GM12872 (cell line): ENCODE measurements at regions not wholly inside any gene's neighbourhood (a gene's known extent, or its start where the extent isn't known, plus 50 kb on each side); places are given as distances from the start of the nearest gene placed in this dataset.

Experiments
- TF ChIP-seq, protein P1 (sequence below): IDR thresholded peaks from 3 replicates; pipeline ENCODE4 v1.5.1; 2011; ENCODE audit warnings: low read depth, mild to moderate bottlenecking, low read length, moderate library complexity; ENCODE audit not compliant: insufficient read depth

GRCh38 chr9:20092561-20092960 is 303.7 kb upstream of the SLC24A2 start:
- TF ChIP-seq, protein P1, sequence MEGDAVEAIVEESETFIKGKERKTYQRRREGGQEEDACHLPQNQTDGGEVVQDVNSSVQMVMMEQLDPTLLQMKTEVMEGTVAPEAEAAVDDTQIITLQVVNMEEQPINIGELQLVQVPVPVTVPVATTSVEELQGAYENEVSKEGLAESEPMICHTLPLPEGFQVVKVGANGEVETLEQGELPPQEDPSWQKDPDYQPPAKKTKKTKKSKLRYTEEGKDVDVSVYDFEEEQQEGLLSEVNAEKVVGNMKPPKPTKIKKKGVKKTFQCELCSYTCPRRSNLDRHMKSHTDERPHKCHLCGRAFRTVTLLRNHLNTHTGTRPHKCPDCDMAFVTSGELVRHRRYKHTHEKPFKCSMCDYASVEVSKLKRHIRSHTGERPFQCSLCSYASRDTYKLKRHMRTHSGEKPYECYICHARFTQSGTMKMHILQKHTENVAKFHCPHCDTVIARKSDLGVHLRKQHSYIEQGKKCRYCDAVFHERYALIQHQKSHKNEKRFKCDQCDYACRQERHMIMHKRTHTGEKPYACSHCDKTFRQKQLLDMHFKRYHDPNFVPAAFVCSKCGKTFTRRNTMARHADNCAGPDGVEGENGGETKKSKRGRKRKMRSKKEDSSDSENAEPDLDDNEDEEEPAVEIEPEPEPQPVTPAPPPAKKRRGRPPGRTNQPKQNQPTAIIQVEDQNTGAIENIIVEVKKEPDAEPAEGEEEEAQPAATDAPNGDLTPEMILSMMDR: no peak

GRCh38 chr9:20087481-20087880 is 298.6 kb upstream of the SLC24A2 start:
- TF ChIP-seq, protein P1: no peak

DNA sequence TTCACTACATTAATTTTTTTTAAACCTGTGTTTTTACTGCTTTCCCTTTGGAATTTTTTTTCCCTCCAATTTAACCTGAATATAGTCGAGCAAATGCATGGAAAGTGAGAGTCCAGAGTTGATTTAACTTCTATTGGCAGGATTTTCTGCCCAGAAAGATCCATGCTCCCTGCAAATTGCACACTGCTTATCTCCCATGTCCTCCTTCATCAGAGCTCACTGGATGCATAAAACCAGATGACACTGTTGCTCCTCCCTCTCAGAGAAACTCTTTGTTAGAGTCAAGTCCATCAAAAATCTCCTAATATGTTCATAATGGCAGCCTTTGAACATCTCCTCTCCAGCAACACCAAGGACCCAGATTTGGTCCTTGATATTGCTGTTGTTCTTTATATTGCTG is 297.0 kb upstream of the SLC24A2 start:
- TF ChIP-seq, protein P1: no peak

GRCh38 chr9:20084125-20084524 is 295.3 kb upstream of the SLC24A2 start:
- TF ChIP-seq, protein P1: no peak

DNA sequence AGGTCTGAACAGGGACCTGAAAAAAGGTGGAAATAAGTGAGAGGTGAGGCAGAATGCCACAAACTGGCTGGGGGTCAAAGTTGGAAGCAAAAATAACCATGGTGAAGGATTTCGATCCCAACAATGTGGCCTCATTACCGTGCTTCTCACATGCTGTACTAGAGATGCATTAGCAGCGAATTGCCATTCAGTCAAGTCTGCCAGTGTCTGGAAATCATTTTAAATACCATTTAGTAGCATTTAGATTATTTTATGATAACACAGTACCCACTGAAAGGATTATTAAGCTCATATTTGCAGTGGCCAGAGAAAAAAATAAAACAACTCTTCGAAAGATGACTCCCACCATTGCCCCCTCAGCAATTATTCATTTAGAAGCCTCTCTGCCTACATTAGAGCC is 294.6 kb upstream of the SLC24A2 start:
- TF ChIP-seq, protein P1: no peak

- TF ChIP-seq, protein P1: no peak
Observed at GRCh38 chr9:20082831-20083230, 294.0 kb upstream of the SLC24A2 start.

GRCh38 chr9:20082406-20082805 is 293.6 kb upstream of the SLC24A2 start:
- TF ChIP-seq, protein P1: no peak

DNA sequence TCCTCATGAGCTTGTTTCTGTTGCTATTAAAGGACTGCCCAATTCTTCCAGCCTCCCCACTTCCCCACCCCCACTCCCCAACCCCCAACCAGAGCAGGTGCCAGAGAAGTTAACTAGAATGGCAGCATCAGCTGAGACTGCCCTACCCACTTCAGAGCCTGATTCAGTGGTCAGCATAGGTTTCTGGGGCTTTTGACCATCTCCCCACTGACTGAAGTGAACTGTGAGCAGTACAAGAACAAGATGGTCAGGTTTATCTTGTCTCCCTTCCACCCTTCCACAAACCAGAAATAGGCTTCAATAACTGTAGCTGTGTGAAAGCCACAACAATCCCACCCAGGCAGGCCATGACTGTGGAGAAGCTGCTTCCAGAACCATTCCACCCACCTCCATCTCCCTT is 289.4 kb upstream of the SLC24A2 start:
- TF ChIP-seq, protein P1: no peak
